ENCODE measurements at regions not wholly inside any gene's neighbourhood (a gene's known extent, or its start where the extent isn't known, plus 50 kb on each side); places are given as distances from the start of the nearest gene placed in this dataset.

DNA sequence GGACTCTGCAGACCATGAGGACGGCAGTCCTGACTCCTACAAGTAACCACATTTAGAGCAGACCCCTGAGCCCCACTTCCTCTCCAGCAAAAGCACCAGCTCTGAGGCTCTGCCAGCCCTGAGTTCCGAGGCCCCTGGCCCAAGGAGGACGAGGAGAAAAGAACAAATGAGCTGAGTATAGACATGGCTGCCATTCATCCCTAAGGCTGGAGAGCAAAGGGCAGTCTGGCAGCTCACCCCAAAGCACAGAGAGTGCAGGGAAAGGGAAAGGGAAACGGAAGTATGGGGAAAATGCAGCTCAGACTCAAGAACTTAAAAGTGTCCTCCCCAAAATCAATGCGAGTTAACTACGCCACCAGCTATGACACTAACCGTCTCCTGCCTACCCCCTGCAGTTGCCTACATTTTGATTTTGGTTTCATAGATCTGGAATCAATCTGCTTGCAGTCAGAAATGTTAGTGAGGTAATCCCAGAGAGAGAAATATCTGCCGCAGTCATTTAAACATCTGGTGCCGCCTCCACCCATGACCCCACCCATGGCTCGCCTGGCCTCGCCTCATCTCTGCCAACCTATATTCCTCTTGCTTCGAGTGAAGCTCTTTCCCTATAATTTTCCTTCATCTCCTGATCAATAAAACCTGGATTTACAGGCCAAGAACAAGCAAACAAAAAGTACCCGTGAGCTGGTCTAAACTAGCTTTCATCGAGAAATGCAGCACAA lies 49.6 kb upstream of the AFDN start:
- TF ChIP-seq, protein P1, sequence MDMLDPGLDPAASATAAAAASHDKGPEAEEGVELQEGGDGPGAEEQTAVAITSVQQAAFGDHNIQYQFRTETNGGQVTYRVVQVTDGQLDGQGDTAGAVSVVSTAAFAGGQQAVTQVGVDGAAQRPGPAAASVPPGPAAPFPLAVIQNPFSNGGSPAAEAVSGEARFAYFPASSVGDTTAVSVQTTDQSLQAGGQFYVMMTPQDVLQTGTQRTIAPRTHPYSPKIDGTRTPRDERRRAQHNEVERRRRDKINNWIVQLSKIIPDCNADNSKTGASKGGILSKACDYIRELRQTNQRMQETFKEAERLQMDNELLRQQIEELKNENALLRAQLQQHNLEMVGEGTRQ (IDR thresholded peaks at IDR 0.05; ENCODE audit: low read depth, low read length): no peak
- TF ChIP-seq, protein P2, sequence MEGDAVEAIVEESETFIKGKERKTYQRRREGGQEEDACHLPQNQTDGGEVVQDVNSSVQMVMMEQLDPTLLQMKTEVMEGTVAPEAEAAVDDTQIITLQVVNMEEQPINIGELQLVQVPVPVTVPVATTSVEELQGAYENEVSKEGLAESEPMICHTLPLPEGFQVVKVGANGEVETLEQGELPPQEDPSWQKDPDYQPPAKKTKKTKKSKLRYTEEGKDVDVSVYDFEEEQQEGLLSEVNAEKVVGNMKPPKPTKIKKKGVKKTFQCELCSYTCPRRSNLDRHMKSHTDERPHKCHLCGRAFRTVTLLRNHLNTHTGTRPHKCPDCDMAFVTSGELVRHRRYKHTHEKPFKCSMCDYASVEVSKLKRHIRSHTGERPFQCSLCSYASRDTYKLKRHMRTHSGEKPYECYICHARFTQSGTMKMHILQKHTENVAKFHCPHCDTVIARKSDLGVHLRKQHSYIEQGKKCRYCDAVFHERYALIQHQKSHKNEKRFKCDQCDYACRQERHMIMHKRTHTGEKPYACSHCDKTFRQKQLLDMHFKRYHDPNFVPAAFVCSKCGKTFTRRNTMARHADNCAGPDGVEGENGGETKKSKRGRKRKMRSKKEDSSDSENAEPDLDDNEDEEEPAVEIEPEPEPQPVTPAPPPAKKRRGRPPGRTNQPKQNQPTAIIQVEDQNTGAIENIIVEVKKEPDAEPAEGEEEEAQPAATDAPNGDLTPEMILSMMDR (conservative IDR thresholded peaks at IDR 0.05; ENCODE audit: low read depth, low read length): no peak
- TF ChIP-seq MXI1 (IDR thresholded peaks at IDR 0.05; ENCODE audit: borderline replicate concordance, low read depth, low read length): no peak
- TF ChIP-seq POLR2A (IDR thresholded peaks at IDR 0.05; ENCODE audit: low read depth, low read length): no peak

Data from IMR-90 (cell line).